ENCODE measurements at regions not wholly inside any gene's neighbourhood (a gene's known extent, or its start where the extent isn't known, plus 50 kb on each side); places are given as distances from the start of the nearest gene placed in this dataset.

GRCh38 chr3:117150628-117151027 is 441.0 kb downstream of the TUSC7 start:
- Mint-ChIP-seq H3K36me3 (no peaks in the 10 kb centered on the region), H3K9me3 (no peaks in the 10 kb centered on the region), H3K27ac (no peak overlapping the region), H3K27me3 (no peaks in the 10 kb centered on the region), H3K4me3 (no peak overlapping the region), H3K4me1 (no peaks in the 10 kb centered on the region)
- DNase-seq (no peak), ATAC-seq (ENCODE audit: low read depth) (no peak)
- POLR2A ChIA-PET = no interaction called here

GRCh38 chr3:117160176-117160575 is 450.6 kb downstream of the TUSC7 start:
- ATAC-seq (ENCODE audit: low read depth) (no peak), DNase-seq (no peak)
- no peaks in the 10 kb centered on the region for H3K36me3 Mint-ChIP-seq
- H3K9me3 Mint-ChIP-seq = no peaks in the 10 kb centered on the region
- no peak overlapping the region for H3K27ac Mint-ChIP-seq
- H3K27me3 Mint-ChIP-seq = no peaks in the 10 kb centered on the region
- POLR2A ChIA-PET = no interaction called here
- H3K4me1 Mint-ChIP-seq = no peaks in the 10 kb centered on the region
- no peak overlapping the region for H3K4me3 Mint-ChIP-seq

- ATAC-seq (ENCODE audit: low read depth) (no peak), DNase-seq (no peak)
- H3K9me3 Mint-ChIP-seq = peaks cover 1% of the 10 kb centered on the region
- POLR2A ChIA-PET = no interaction called here
- no peak overlapping the region for H3K27ac Mint-ChIP-seq
- no peaks in the 10 kb centered on the region for H3K27me3 Mint-ChIP-seq
- H3K4me3 Mint-ChIP-seq = no peak overlapping the region
- H3K36me3 Mint-ChIP-seq = no peaks in the 10 kb centered on the region
- no peaks in the 10 kb centered on the region for H3K4me1 Mint-ChIP-seq
Measured at GRCh38 chr3:117161816-117162215, 452.2 kb downstream of the TUSC7 start.

GRCh38 chr3:117165176-117165575 is 455.6 kb downstream of the TUSC7 start:
- POLR2A ChIA-PET = no interaction called here
- Mint-ChIP-seq H3K4me1 (no peaks in the 10 kb centered on the region), H3K36me3 (no peaks in the 10 kb centered on the region), H3K9me3 (peaks cover 3% of the 10 kb centered on the region), H3K4me3 (no peak overlapping the region), H3K27ac (no peak overlapping the region), H3K27me3 (no peaks in the 10 kb centered on the region)
- no peak for ATAC-seq (ENCODE audit: low read depth)
- DNase-seq = no peak

GRCh38 chr3:117165601-117166051 is 456.0 kb downstream of the TUSC7 start:
- Mint-ChIP-seq H3K36me3 (no peaks in the 10 kb centered on the region), H3K27ac (no peak overlapping the region), H3K4me3 (no peak overlapping the region), H3K9me3 (peaks cover 3% of the 10 kb centered on the region), H3K4me1 (no peaks in the 10 kb centered on the region), H3K27me3 (no peaks in the 10 kb centered on the region)
- ATAC-seq (ENCODE audit: low read depth) (no peak), DNase-seq (no peak)
- POLR2A ChIA-PET = no interaction called here

- POLR2A ChIA-PET = no interaction called here
- Mint-ChIP-seq H3K27me3 (no peaks in the 10 kb centered on the region), H3K9me3 (peaks cover 3% of the 10 kb centered on the region), H3K36me3 (no peaks in the 10 kb centered on the region), H3K27ac (no peak overlapping the region), H3K4me3 (no peak overlapping the region), H3K4me1 (no peaks in the 10 kb centered on the region)
- ATAC-seq (ENCODE audit: low read depth) (no peak), DNase-seq (no peak)
Measured at GRCh38 chr3:117168896-117169295, 459.3 kb downstream of the TUSC7 start.

GRCh38 chr3:117170094-117170493 is 460.5 kb downstream of the TUSC7 start:
- Mint-ChIP-seq H3K4me1 (no peaks in the 10 kb centered on the region), H3K27me3 (no peaks in the 10 kb centered on the region), H3K4me3 (no peak overlapping the region), H3K36me3 (no peaks in the 10 kb centered on the region), H3K27ac (no peak overlapping the region), H3K9me3 (peaks cover 3% of the 10 kb centered on the region)
- POLR2A ChIA-PET = no interaction called here
- DNase-seq = no peak
- no peak for ATAC-seq (ENCODE audit: low read depth)

- Mint-ChIP-seq H3K27me3 (no peaks in the 10 kb centered on the region), H3K4me3 (no peak overlapping the region), H3K36me3 (no peaks in the 10 kb centered on the region), H3K27ac (no peak overlapping the region), H3K9me3 (peaks cover 3% of the 10 kb centered on the region), H3K4me1 (no peaks in the 10 kb centered on the region)
- POLR2A ChIA-PET = no interaction called here
- DNase-seq = no peak
- ATAC-seq (ENCODE audit: low read depth) = no peak
Measured at GRCh38 chr3:117171124-117171523, 461.5 kb downstream of the TUSC7 start.

- Mint-ChIP-seq H3K4me1 (no peaks in the 10 kb centered on the region), H3K9me3 (no peaks in the 10 kb centered on the region), H3K4me3 (no peak overlapping the region), H3K36me3 (no peaks in the 10 kb centered on the region), H3K27me3 (no peaks in the 10 kb centered on the region), H3K27ac (no peak overlapping the region)
- ATAC-seq (ENCODE audit: low read depth) (no peak), DNase-seq (no peak)
- POLR2A ChIA-PET = no interaction called here
Measured at GRCh38 chr3:117172426-117172825, 462.8 kb downstream of the TUSC7 start.

GRCh38 chr3:117181222-117181621 is 471.6 kb downstream of the TUSC7 start:
- H3K27ac Mint-ChIP-seq = no peak overlapping the region
- H3K9me3 Mint-ChIP-seq = no peaks in the 10 kb centered on the region
- no peak for ATAC-seq (ENCODE audit: low read depth)
- H3K4me3 Mint-ChIP-seq = no peak overlapping the region
- H3K36me3 Mint-ChIP-seq = no peaks in the 10 kb centered on the region
- no peak for DNase-seq
- H3K4me1 Mint-ChIP-seq = no peaks in the 10 kb centered on the region
- POLR2A ChIA-PET = no interaction called here
- H3K27me3 Mint-ChIP-seq = no peaks in the 10 kb centered on the region

GRCh38 chr3:117184574-117184973 is 475.0 kb downstream of the TUSC7 start:
- Mint-ChIP-seq H3K4me1 (no peaks in the 10 kb centered on the region), H3K27ac (no peak overlapping the region), H3K36me3 (no peaks in the 10 kb centered on the region), H3K9me3 (no peaks in the 10 kb centered on the region), H3K4me3 (no peak overlapping the region), H3K27me3 (no peaks in the 10 kb centered on the region)
- DNase-seq (no peak), ATAC-seq (ENCODE audit: low read depth) (no peak)
- POLR2A ChIA-PET = no interaction called here

- H3K27ac Mint-ChIP-seq = no peak overlapping the region
- no peak for DNase-seq
- no peak for ATAC-seq (ENCODE audit: low read depth)
- no peaks in the 10 kb centered on the region for H3K27me3 Mint-ChIP-seq
- H3K9me3 Mint-ChIP-seq = no peaks in the 10 kb centered on the region
- no peaks in the 10 kb centered on the region for H3K36me3 Mint-ChIP-seq
- no peaks in the 10 kb centered on the region for H3K4me1 Mint-ChIP-seq
- POLR2A ChIA-PET = no interaction called here
- no peak overlapping the region for H3K4me3 Mint-ChIP-seq
Measured at GRCh38 chr3:117191245-117191644, 481.7 kb downstream of the TUSC7 start.

- DNase-seq = no peak
- H3K27ac Mint-ChIP-seq = no peak overlapping the region
- no peaks in the 10 kb centered on the region for H3K36me3 Mint-ChIP-seq
- H3K27me3 Mint-ChIP-seq = no peaks in the 10 kb centered on the region
- H3K9me3 Mint-ChIP-seq = no peaks in the 10 kb centered on the region
- no peak overlapping the region for H3K4me3 Mint-ChIP-seq
- no peaks in the 10 kb centered on the region for H3K4me1 Mint-ChIP-seq
- POLR2A ChIA-PET = no interaction called here
- no peak for ATAC-seq (ENCODE audit: low read depth)
Measured at GRCh38 chr3:117192888-117193287, 483.3 kb downstream of the TUSC7 start.

- no peaks in the 10 kb centered on the region for H3K27me3 Mint-ChIP-seq
- H3K27ac Mint-ChIP-seq = no peak overlapping the region
- H3K4me3 Mint-ChIP-seq = no peak overlapping the region
- ATAC-seq (ENCODE audit: low read depth) (no peak), DNase-seq (no peak)
- no peaks in the 10 kb centered on the region for H3K9me3 Mint-ChIP-seq
- no peaks in the 10 kb centered on the region for H3K36me3 Mint-ChIP-seq
- no peaks in the 10 kb centered on the region for H3K4me1 Mint-ChIP-seq
- POLR2A ChIA-PET = no interaction called here
Measured at GRCh38 chr3:117193390-117193789, 483.8 kb downstream of the TUSC7 start.

- POLR2A ChIA-PET = no interaction called here
- H3K4me3 Mint-ChIP-seq = no peak overlapping the region
Measured at GRCh38 chr3:117195034-117195433, 485.5 kb downstream of the TUSC7 start.

More at GRCh38 chr3:117195034-117195433, 485.5 kb downstream of the TUSC7 start:
- Mint-ChIP-seq H3K36me3 (no peaks in the 10 kb centered on the region), H3K27ac (no peak overlapping the region), H3K4me1 (no peaks in the 10 kb centered on the region), H3K27me3 (no peaks in the 10 kb centered on the region), H3K9me3 (no peaks in the 10 kb centered on the region)
- DNase-seq (no peak), ATAC-seq (ENCODE audit: low read depth) (no peak)
